K562 (cell line): ENCODE measurements at regions not wholly inside any gene's neighbourhood (a gene's known extent, or its start where the extent isn't known, plus 50 kb on each side); places are given as distances from the start of the nearest gene placed in this dataset.

Experiments
- ATAC-seq: fragments of 200-7000 bp; cut with Tn5 transposase; 3 replicates; pipeline ENCODE4 v1.9.1; 2020; ENCODE audit warnings: moderate library complexity
- BruUV-seq: library from RNA; stranded (reverse); fragments of 400-500 nt; replicated peaks from 2 replicates; lab custom pipeline; 2021; lab: Mats Ljungman, UMichigan
- CTCF ChIA-PET: fragments of 300-600 bp; formaldehyde crosslinking; extraction: SDS; loops from one replicate; lab custom pipeline; 2021; ENCODE audit warnings: low intra/inter-chr PET ratio; lab: Yijun Ruan, JAX
- POLR2A ChIA-PET: fragments of 300-600, 350-650 bp; sonication (Branson Sonifier 250); formaldehyde crosslinking; extraction: SDS; loops from one replicate; lab custom pipeline; 2021; ENCODE audit warnings: antibody characterized with exemption, inconsistent platforms; lab: Yijun Ruan, JAX
- DNase-seq, 4 experiments: peaks; one replicate each; pipeline versions ENCODE4 v3.0.0 to v3.0.0-alpha.2; 2011 to 2018; ENCODE audit warnings: low spot score in 3 of 4, mixed read lengths in 3 of 4; ENCODE audit errors: extremely low read depth in 1 of 4
- FAIRE-seq: peaks from 2 replicates; lab custom pipeline; 2011; peaks lifted over from hg19 to GRCh38; lab: Jason Lieb, UNC
- H2AFZ ChIP-seq: 2 replicates; pipeline ENCODE4 v1.6.0; 2011; ENCODE audit warnings: low read depth, low read length, control low read depth, inconsistent platforms
- H3K27ac ChIP-seq: fragments of 200-600 bp; 3 replicates; pipeline ENCODE4 v1.8.0; 2011; ENCODE audit warnings: low read depth, mild to moderate bottlenecking, control low read depth, inconsistent platforms, low read length, moderate library complexity, mixed read lengths; ENCODE audit errors: extremely low read depth
- H3K27me3 ChIP-seq, 2 experiments: fragments of 300-600 bp in 1 of 2; 2 replicates in 1 of 2; 3 replicates in 1 of 2; pipeline versions ENCODE4 v1.6.0 to v1.8.0; 2011; ENCODE audit warnings: inconsistent platforms in 2 of 2, low read length in 2 of 2, mild to moderate bottlenecking in 1 of 2, mixed read lengths in 1 of 2, moderate library complexity in 1 of 2; ENCODE audit not compliant: control insufficient read depth in 2 of 2, insufficient read depth in 2 of 2
- H3K36me3 ChIP-seq: fragments of 300-600 bp; 3 replicates; pipeline ENCODE4 v1.8.0; 2011; ENCODE audit warnings: mild to moderate bottlenecking, low read length, inconsistent platforms; ENCODE audit not compliant: control insufficient read depth, insufficient read depth
- H3K4me1 ChIP-seq, 2 experiments: fragments of 200-600 bp in 1 of 2; replicated peaks in 1 of 2; 2 replicates in 1 of 2; 3 replicates in 1 of 2; pipeline versions ENCODE4 v1.5.1 to v1.8.0; 2011; ENCODE audit warnings: inconsistent platforms in 2 of 2, low read length in 2 of 2, mild to moderate bottlenecking in 1 of 2, mixed read lengths in 1 of 2, moderate library complexity in 1 of 2; ENCODE audit not compliant: control insufficient read depth in 2 of 2, insufficient read depth in 2 of 2
- H3K4me2 ChIP-seq: 2 replicates; pipeline ENCODE4 v1.6.1; 2011; ENCODE audit warnings: low read length, control low read depth, inconsistent platforms, mixed read lengths; ENCODE audit not compliant: insufficient read depth
- H3K4me3 ChIP-seq: fragments of 200-600 bp; sonication (generic), shearing (Covaris generic); 2 replicates; pipeline ENCODE4 v1.5.1; 2016; ENCODE audit warnings: control low read depth, inconsistent platforms
- H3K79me2 ChIP-seq: fragments of 200-600 bp; 3 replicates; pipeline ENCODE4 v1.8.0; 2011; ENCODE audit warnings: low read length, inconsistent platforms; ENCODE audit not compliant: control insufficient read depth, insufficient read depth
- H3K9ac ChIP-seq, 2 experiments: 2 replicates each; pipeline versions ENCODE4 v1.6.0 to v1.6.1; 2011; ENCODE audit warnings: low read depth in 2 of 2, low read length in 2 of 2, control low read depth in 1 of 2, inconsistent platforms in 1 of 2, mild to moderate bottlenecking in 1 of 2, mixed read lengths in 1 of 2; ENCODE audit not compliant: insufficient read depth in 1 of 2
- H3K9me1 ChIP-seq: one replicate; pipeline ENCODE4 v1.6.0; 2011; ENCODE audit warnings: inconsistent platforms, mild to moderate bottlenecking, low read length, moderate library complexity; ENCODE audit not compliant: control insufficient read depth, insufficient read depth
- H3K9me3 ChIP-seq: replicated peaks from 2 replicates; pipeline ENCODE4 v1.5.1; 2011; ENCODE audit warnings: low read depth, low read length, inconsistent platforms; ENCODE audit not compliant: control insufficient read depth, insufficient read depth
- H4K20me1 ChIP-seq: replicated peaks from 2 replicates; pipeline ENCODE4 v1.6.1; 2011; ENCODE audit warnings: low read length, inconsistent platforms, mixed read lengths; ENCODE audit not compliant: control insufficient read depth, insufficient read depth
- CCAR2 ChIP-seq: fragments of 200-400 bp; formaldehyde crosslinking; IDR thresholded peaks from 2 replicates; pipeline ENCODE4 v1.6.1; 2017; ENCODE audit warnings: mild to moderate bottlenecking, low read depth, low read length
- CEBPG ChIP-seq, 3 experiments: fragments of 200-800 bp in 1 of 3; sonication (Bioruptor generic) in 1 of 3; sonication (generic) in 1 of 3; formaldehyde crosslinking in 1 of 3; IDR thresholded peaks in 2 of 3; conservative IDR thresholded peaks in 1 of 3; 2 replicates each; pipeline versions ENCODE4 v1.6.1 to v1.8.0; 2016 to 2022; ENCODE audit warnings: missing compliant biosample characterization in 2 of 3, missing genetic modification characterization in 2 of 3, mild to moderate bottlenecking in 1 of 3, missing genetic modification reagents in 1 of 3
- CUX1 ChIP-seq: fragments of 200-800 bp; sonication (Bioruptor generic); IDR thresholded peaks from 2 replicates; pipeline ENCODE4 v1.6.1; 2016; ENCODE audit warnings: missing genetic modification characterization, missing compliant biosample characterization
- FOSL1 ChIP-seq: fragments of 200-800 bp; sonication (Bioruptor generic); conservative IDR thresholded peaks from 2 replicates; pipeline ENCODE4 v1.6.1; 2016; ENCODE audit warnings: missing genetic modification characterization, missing compliant biosample characterization
- GTF2A2 ChIP-seq: IDR thresholded peaks from 2 replicates; pipeline ENCODE4 v1.6.1; 2016; ENCODE audit warnings: mild to moderate bottlenecking, missing genetic modification characterization, missing compliant biosample characterization
- HINFP ChIP-seq: fragments of 450-650 bp; conservative IDR thresholded peaks from 2 replicates; pipeline ENCODE4 v1.6.1; 2016; ENCODE audit warnings: missing genetic modification characterization, low read depth, mild to moderate bottlenecking, control low read depth, missing compliant biosample characterization
- MECOM ChIP-seq: fragments of 250-450 bp; sonication (Bioruptor Pico); IDR thresholded peaks from 2 replicates; pipeline ENCODE4 v1.8.0; 2022; ENCODE audit warnings: inconsistent platforms
- ZNF311 ChIP-seq: fragments of 250-450 bp; sonication (Bioruptor Pico); IDR thresholded peaks from 2 replicates; pipeline ENCODE4 v1.4.0; 2020; ENCODE audit warnings: mild to moderate bottlenecking, moderate library complexity
- ZZZ3 ChIP-seq: fragments of 450-650 bp; IDR thresholded peaks from 2 replicates; pipeline ENCODE4 v1.6.1; 2016; ENCODE audit warnings: antibody characterized with exemption, mild to moderate bottlenecking, moderate library complexity
- WGBS: fragments of 100-300 bp; shearing (Covaris generic); methylation state at CpG from one replicate; pipeline ENCODE4 v1.1.6; 2016; ENCODE audit warnings: low coverage, mixed read lengths; ENCODE audit not compliant: insufficient coverage; ENCODE audit errors: missing lambda C conversion rate; 5-methylcytosine and 5-hydroxymethylcytosine counted together
- in situ Hi-C: fragments of 300-500 bp; cut with MboI; formaldehyde crosslinking; loops from 4 replicates; pipeline ENCODE4 v1.15.0; 2018; ENCODE audit warnings: inconsistent platforms, mixed read lengths
- intact Hi-C: fragments of 100-400 bp; cut with micrococcal nuclease; formaldehyde crosslinking; loops from 2 replicates; pipeline ENCODE4 v1.14.2; 2022

- peak; percentile 63 for TF ChIP-seq FOSL1
- no peak for TF ChIP-seq ZZZ3
- TF ChIP-seq CEBPG (CRISPR knock-in tag; IDR thresholded peaks at IDR 0.05): no peak
- TF ChIP-seq CEBPG (tag; conservative IDR thresholded peaks at IDR 0.05 in 1 of 2, IDR thresholded peaks at IDR 0.05 in 1 of 2): peak in 1 of 2 experiments; percentile 58; a peak in 1 of 4 replicates
- no peaks in the 10 kb centered on the region for H3K9me1 ChIP-seq
- in situ Hi-C loops (no loop called here), intact Hi-C loops (no loop called here)
- BruUV-seq: no TSS peak
- ChIA-PET POLR2A (no interaction called here), CTCF (no interaction called here)
- H3K9ac ChIP-seq: no peak overlapping the region
- peaks cover 2 to 31% of the 10 kb centered on the region in 2 experiments; a peak in 4 of 5 replicates for H3K4me1 ChIP-seq
- no peak overlapping the region for H3K4me3 ChIP-seq
- no peaks in the 10 kb centered on the region for H4K20me1 ChIP-seq
- H3K9me3 ChIP-seq: no peaks in the 10 kb centered on the region
- H2AFZ ChIP-seq: no peak overlapping the region
- FAIRE-seq (no peak), DNase-seq (no peak), ATAC-seq (no peak)
- H3K36me3 ChIP-seq: no peaks in the 10 kb centered on the region
- WGBS: 66% methylated on average over 4 of the region's 4 CpGs
- no peak overlapping the region for H3K4me2 ChIP-seq
- no peaks in the 10 kb centered on the region for H3K79me2 ChIP-seq
- H3K27ac ChIP-seq: no peak overlapping the region
- no peaks in the 10 kb centered on the region for H3K27me3 ChIP-seq
These were observed 143.4 kb downstream of the ADCYAP1 start for GRCh38 chr18:1048032-1048431.

GRCh38 chr18:1049173-1049572 lies 144.5 kb downstream of the ADCYAP1 start:
- Histone ChIP-seq H3K36me3 (no peaks in the 10 kb centered on the region), H3K9me3 (no peaks in the 10 kb centered on the region), H2AFZ (no peak overlapping the region), H3K9me1 (no peaks in the 10 kb centered on the region), H3K27me3 (no peaks in the 10 kb centered on the region), H3K79me2 (no peaks in the 10 kb centered on the region)
- in situ Hi-C loops (no loop called here), intact Hi-C loops (no loop called here)
- CTCF ChIA-PET: no interaction called here
- peak; percentile 65; the same call in 1 of the 2 replicates for TF ChIP-seq MECOM (CRISPR knock-in tag)
- peak; percentile 89 for TF ChIP-seq ZNF311 (CRISPR knock-in tag)
- TF ChIP-seq HINFP (tag): 0 out of 2 replicates have a peak, but pooled peaks have one; percentile 21
- no peak for TF ChIP-seq CCAR2
- peak; percentile 74 for TF ChIP-seq GTF2A2
- 0 out of 2 replicates have a peak, but pooled peaks have one; percentile 27 for TF ChIP-seq CUX1
- TF ChIP-seq, all 486 proteins: peak for 5
- H4K20me1 ChIP-seq: no peaks in the 10 kb centered on the region
- H3K9ac ChIP-seq: no peak overlapping the region
- H3K4me3 ChIP-seq: no peak overlapping the region
- H3K4me2 ChIP-seq: no peak overlapping the region
- ATAC-seq (no peak), DNase-seq (no peak), FAIRE-seq (no peak)
- WGBS: 88% methylated on average over 1 of the region's 1 CpG
- BruUV-seq: no TSS peak
- peaks cover 2 to 37% of the 10 kb centered on the region in 2 experiments; a peak in 4 of 5 replicates for H3K4me1 ChIP-seq
- POLR2A ChIA-PET: no interaction called here
- no peak overlapping the region; the same call in 2 of the 3 replicates for H3K27ac ChIP-seq
